Common myeloid progenitor, CD34-positive (primary cell): ENCODE measurements at regions not wholly inside any gene's neighbourhood (a gene's known extent, or its start where the extent isn't known, plus 50 kb on each side); places are given as distances from the start of the nearest gene placed in this dataset.

Source experiments
- CTCF ChIA-PET: fragments of 350-600 bp; sonication (Branson Sonifier 250); formaldehyde crosslinking; loops from one replicate; lab custom pipeline; 2021; ENCODE audit warnings: antibody characterized with exemption; lab: Charles Lee
- POLR2A ChIA-PET: fragments of 350-600 bp; sonication (Branson Sonifier 250); formaldehyde crosslinking; loops from one replicate; lab custom pipeline; 2021; ENCODE audit warnings: antibody characterized with exemption; lab: Charles Lee
- DNase-seq, 3 donors: peaks; one replicate each; pipeline versions ENCODE4 v3.0.0 to v3.0.0-alpha.2; 2013
- H3K27ac ChIP-seq, 2 experiments: 1 replicate in 1 of 2; 2 replicates in 1 of 2; pipeline ENCODE4 v1.7.0; 2013; ENCODE audit warnings: inconsistent platforms in 2 of 2, low read length in 2 of 2, mild to moderate bottlenecking in 2 of 2, low read depth in 1 of 2, moderate library complexity in 1 of 2; ENCODE audit not compliant: severe bottlenecking in 2 of 2, insufficient read depth in 1 of 2, poor library complexity in 1 of 2
- H3K27me3 ChIP-seq, 5 experiments: replicated peaks in 2 of 5; 1 replicate in 3 of 5; 2 replicates in 2 of 5; pipeline versions ENCODE4 v1.6.1 to v1.7.0; 2013; ENCODE audit warnings: low read length in 4 of 5, mild to moderate bottlenecking in 2 of 5, moderate library complexity in 2 of 5, inconsistent platforms in 1 of 5; ENCODE audit not compliant: insufficient read depth in 5 of 5, control insufficient read depth in 4 of 5
- H3K36me3 ChIP-seq, 4 experiments: 1 replicate in 2 of 4; 2 replicates in 2 of 4; pipeline versions ENCODE4 v1.6.1 to v1.7.0; 2013; ENCODE audit warnings: low read length in 3 of 4, control low read depth in 1 of 4, mild to moderate bottlenecking in 1 of 4; ENCODE audit not compliant: control insufficient read depth in 4 of 4, insufficient read depth in 4 of 4
- H3K4me1 ChIP-seq, 4 experiments: 1 replicate in 3 of 4; 2 replicates in 1 of 4; pipeline versions ENCODE4 v1.6.1 to v1.7.1; 2013; ENCODE audit warnings: low read length in 3 of 4, mild to moderate bottlenecking in 3 of 4, control low read depth in 1 of 4, inconsistent platforms in 1 of 4, moderate library complexity in 1 of 4; ENCODE audit not compliant: control insufficient read depth in 4 of 4, insufficient read depth in 4 of 4; ENCODE audit errors: control extremely low read depth in 1 of 4
- H3K4me3 ChIP-seq, 7 experiments: 1 replicate in 4 of 7; 2 replicates in 3 of 7; pipeline versions ENCODE4 v1.5.1 to v1.7.0; 2013; ENCODE audit warnings: mild to moderate bottlenecking in 7 of 7, low read length in 6 of 7, moderate library complexity in 6 of 7, inconsistent platforms in 2 of 7, low read depth in 2 of 7, control low read depth in 1 of 7; ENCODE audit not compliant: insufficient read depth in 4 of 7, control insufficient read depth in 1 of 7; ENCODE audit errors: extremely low read depth in 1 of 7
- H3K9me3 ChIP-seq, 5 experiments: 1 replicate in 4 of 5; 2 replicates in 1 of 5; pipeline versions ENCODE4 v1.6.1 to v1.7.1; 2013; ENCODE audit warnings: low read length in 4 of 5, mild to moderate bottlenecking in 2 of 5, inconsistent platforms in 1 of 5, low read depth in 1 of 5, moderate library complexity in 1 of 5; ENCODE audit not compliant: control insufficient read depth in 4 of 5, insufficient read depth in 2 of 5; ENCODE audit errors: control extremely low read depth in 1 of 5
- WGBS: methylation state at CpG from one replicate; pipeline ENCODE4 v1.1.5; 2013; ENCODE audit not compliant: insufficient coverage; 5-methylcytosine and 5-hydroxymethylcytosine counted together

DNA sequence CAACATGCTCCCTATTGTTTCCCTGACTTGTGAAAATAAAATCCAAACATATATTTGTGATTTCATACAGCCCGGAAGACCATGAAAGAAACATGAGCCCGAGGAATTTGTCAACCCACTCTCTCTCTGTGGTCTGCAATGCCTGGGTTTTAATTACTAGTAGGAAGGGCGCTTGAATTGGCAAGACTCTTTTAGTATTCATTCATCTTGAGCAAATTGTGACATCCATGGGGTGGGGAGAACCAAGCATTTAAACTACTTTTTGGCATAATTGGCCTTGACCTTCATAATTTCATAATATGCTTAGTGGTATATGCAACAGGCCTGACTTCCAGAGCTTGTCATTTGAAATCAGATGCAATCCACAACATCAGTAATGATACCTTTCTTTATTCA lies 142.4 kb upstream of the BMPER start:
- WGBS, result no CpG with 5 or more reads among the region's 3 CpGs
- CTCF ChIA-PET, result interaction anchor here (1.4 kb wide), 1 partner anchor 45 kb away, joined by 3 read pairs; no protein-coding TSS in a partner anchor
- no peaks in the 10 kb centered on the region for H3K4me1 ChIP-seq
- POLR2A ChIA-PET, result interaction anchor here (0.5 kb wide), 1 partner anchor 1105 kb away, joined by 11 read pairs; no protein-coding TSS in a partner anchor
- DNase-seq, result no peak
- no peak overlapping the region for H3K27ac ChIP-seq
- peaks cover 0 to 4% (median 0%) of the 10 kb centered on the region in 5 experiments for H3K27me3 ChIP-seq
- H3K36me3 ChIP-seq, result no peaks in the 10 kb centered on the region
- no peak overlapping the region for H3K4me3 ChIP-seq
- no peaks in the 10 kb centered on the region for H3K9me3 ChIP-seq

DNA sequence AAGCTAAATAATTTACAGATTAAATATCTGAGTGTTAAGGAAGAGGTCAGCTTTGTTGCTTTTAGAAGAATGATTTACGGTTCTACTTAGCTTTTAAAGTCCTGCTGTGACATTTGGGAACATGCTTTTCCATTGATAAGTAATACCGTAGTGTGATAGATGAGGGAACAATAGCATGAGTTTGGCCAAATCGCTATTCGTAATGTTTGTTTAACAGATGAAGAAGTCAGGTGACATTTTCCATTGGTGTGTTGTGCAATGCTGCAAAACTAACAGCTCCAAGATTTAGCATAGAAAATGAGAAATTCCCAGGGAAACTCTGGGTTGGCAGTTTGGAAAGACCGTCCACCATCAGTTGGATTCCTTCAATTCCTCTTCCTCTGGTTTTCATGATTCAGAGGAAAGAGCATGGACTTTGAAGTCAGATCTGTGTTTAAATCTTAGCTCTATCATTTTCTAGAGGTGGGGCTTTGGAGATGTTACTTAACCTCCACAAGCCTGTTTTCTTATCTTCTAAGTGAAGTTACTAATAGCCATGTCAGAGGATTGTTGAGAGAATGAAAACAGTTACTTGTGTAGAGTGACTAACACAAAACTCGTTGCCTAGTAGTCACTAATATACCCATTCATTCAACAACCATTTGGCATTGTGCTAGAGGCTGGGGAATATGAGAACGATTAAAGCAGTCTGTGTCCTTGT lies 140.4 kb upstream of the BMPER start:
- 93% methylated on average over 4 of the region's 7 CpGs for WGBS
- no peak overlapping the region for H3K4me3 ChIP-seq
- H3K36me3 ChIP-seq, result no peaks in the 10 kb centered on the region
- no peak overlapping the region for H3K27ac ChIP-seq
- CTCF ChIA-PET, result interaction anchor here (0.9 to 1.0 kb wide), 3 partner anchors 25 to 72 kb away, joined by 3 read pairs; no protein-coding TSS in a partner anchor
- no peak for DNase-seq
- H3K9me3 ChIP-seq, result no peaks in the 10 kb centered on the region
- peaks cover 0 to 4% (median 0%) of the 10 kb centered on the region in 5 experiments for H3K27me3 ChIP-seq
- POLR2A ChIA-PET, result interaction anchor here (0.7 kb wide), 1 partner anchor 100 kb away, joined by 5 read pairs; no protein-coding TSS in a partner anchor
- H3K4me1 ChIP-seq, result no peaks in the 10 kb centered on the region

DNA sequence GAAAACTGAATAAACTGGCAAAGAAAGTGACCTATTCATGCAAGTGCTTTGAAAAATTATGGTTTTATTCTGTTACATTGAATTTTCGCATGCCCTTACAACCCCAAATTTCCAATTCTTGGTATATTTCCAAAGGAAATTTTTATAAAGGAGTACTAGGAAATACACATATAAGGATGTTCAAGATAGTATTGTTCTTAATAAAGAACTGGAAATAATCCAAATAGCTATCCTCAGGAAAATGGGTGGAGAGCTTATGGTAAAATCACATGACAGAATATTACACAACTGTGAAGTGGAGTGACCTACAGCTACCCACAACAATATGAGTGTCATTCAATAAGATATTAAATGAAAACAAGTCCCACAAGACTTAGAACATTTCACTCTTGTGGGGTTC lies 138.9 kb upstream of the BMPER start:
- no peaks in the 10 kb centered on the region for H3K9me3 ChIP-seq
- no peaks in the 10 kb centered on the region for H3K36me3 ChIP-seq
- no CpG with 5 or more reads among the region's 1 CpG for WGBS
- H3K27ac ChIP-seq, result no peak overlapping the region
- no peaks in the 10 kb centered on the region for H3K4me1 ChIP-seq
- peaks cover 0 to 4% (median 0%) of the 10 kb centered on the region in 5 experiments for H3K27me3 ChIP-seq
- no peak for DNase-seq
- no peak overlapping the region for H3K4me3 ChIP-seq
- POLR2A ChIA-PET, result no interaction called here
- CTCF ChIA-PET, result no interaction called here

DNA sequence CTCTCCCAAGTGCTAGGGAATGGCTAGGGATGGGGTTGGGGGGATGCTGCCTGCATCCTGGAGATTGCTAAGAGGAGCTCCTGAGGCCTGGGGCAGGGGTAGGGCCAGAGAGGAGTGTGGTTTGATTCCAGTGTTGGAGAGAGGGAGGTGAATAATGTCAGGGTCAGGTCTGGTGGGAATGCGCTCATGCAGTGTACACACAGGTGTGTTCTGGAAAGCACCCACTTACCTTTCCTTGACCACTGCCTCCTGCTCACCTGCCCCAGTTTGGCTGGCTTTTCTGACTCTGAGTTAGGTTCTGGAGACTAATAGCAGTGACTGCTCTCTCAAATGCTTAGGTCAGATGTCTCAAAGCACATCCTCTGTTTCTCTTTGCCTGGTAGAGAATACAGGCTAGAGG lies 135.4 kb upstream of the BMPER start:
- Histone ChIP-seq H3K9me3 (no peaks in the 10 kb centered on the region), H3K27ac (no peak overlapping the region), H3K4me1 (no peaks in the 10 kb centered on the region), H3K27me3 (peaks cover 0 to 4% (median 0%) of the 10 kb centered on the region in 5 experiments), H3K4me3 (no peak overlapping the region), H3K36me3 (no peaks in the 10 kb centered on the region)
- WGBS, result 100% methylated on average over 1 of the region's 1 CpG
- no peak for DNase-seq
- POLR2A ChIA-PET, result no interaction called here
- CTCF ChIA-PET, result interaction anchor here (1.5 kb wide), 1 partner anchor 125 kb away, joined by 3 read pairs; no protein-coding TSS in a partner anchor

DNA sequence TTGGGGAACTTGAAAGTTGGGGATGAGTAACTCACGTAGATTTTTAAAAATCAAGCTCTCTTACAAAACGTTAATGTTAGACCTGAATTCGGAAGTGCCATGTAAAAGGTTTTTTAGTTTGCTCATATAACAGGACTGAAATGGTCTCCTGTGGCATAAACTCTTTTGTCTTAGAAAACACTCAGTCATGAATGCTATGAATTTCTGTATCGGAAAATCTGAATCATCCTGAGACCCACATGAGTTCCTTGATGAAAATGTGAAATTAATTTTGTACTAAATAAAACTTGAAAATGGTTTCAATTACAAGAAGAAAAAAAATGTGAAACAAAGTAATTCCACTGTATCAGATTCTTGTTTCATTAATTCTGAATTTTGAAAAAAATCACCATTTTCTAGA lies 134.8 kb upstream of the BMPER start:
- ChIA-PET POLR2A (no interaction called here), CTCF (interaction anchor here (1.5 kb wide), 1 partner anchor 124 kb away, joined by 3 read pairs; no protein-coding TSS in a partner anchor)
- Histone ChIP-seq H3K4me1 (no peaks in the 10 kb centered on the region), H3K9me3 (no peaks in the 10 kb centered on the region), H3K4me3 (no peak overlapping the region), H3K27ac (no peak overlapping the region), H3K36me3 (no peaks in the 10 kb centered on the region), H3K27me3 (peaks cover 0 to 2% (median 0%) of the 10 kb centered on the region in 5 experiments)
- WGBS, result 93% methylated on average over 4 of the region's 4 CpGs
- no peak for DNase-seq

DNA sequence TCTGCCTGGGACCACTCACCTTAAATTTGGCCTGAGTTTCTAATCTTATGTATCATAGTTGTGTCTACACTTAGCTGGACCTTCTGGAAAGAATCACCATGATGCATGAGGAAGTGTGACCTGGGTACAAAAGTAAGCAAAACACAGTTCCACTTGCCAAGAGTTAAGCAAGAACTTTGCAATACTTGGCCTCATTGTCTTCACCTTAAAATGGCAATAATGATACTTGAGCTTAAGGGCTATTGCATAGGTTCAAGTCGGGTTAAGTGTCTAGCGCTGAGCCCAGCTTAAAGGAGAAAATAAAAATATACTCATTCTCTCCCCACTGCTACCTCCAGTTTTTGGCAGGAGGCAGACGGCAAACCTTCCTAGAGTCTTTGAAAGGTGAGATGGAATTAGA lies 133.9 kb upstream of the BMPER start:
- ChIA-PET CTCF (interaction anchor here (0.8 kb wide), 1 partner anchor 12 kb away, joined by 3 read pairs; no protein-coding TSS in a partner anchor), POLR2A (no interaction called here)
- no CpG with 5 or more reads among the region's 3 CpGs for WGBS
- H3K36me3 ChIP-seq, result no peaks in the 10 kb centered on the region
- no peaks in the 10 kb centered on the region for H3K4me1 ChIP-seq
- H3K27me3 ChIP-seq, result no peaks in the 10 kb centered on the region
- no peaks in the 10 kb centered on the region for H3K9me3 ChIP-seq
- H3K4me3 ChIP-seq, result no peak overlapping the region
- H3K27ac ChIP-seq, result no peak overlapping the region
- DNase-seq, result no peak

DNA sequence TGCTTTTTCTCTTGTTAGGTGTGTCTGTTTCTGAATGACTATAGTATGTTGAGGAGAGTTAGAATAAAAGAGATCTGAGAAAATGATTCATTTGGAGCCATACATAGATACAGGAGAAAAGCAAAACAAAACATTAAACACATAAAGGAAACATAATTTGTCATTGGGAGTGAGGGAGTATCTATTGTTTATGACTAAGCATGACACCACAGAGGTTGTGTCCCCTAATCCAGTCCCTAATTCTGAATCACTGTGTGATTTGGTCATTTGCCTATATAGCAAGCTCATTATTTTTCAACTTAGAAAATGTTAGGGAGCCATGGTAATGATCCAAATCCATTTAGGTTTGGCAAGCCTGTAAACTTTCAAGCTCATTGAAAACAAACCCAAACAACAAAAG lies 132.3 kb upstream of the BMPER start:
- Histone ChIP-seq H3K27ac (no peak overlapping the region), H3K9me3 (no peaks in the 10 kb centered on the region), H3K27me3 (no peaks in the 10 kb centered on the region), H3K4me3 (no peak overlapping the region), H3K36me3 (no peaks in the 10 kb centered on the region), H3K4me1 (no peaks in the 10 kb centered on the region)
- POLR2A ChIA-PET, result no interaction called here
- DNase-seq, result no peak
- CTCF ChIA-PET, result interaction anchor here (0.8 to 1.9 kb wide), 2 partner anchors 12 to 14 kb away, joined by 4 to 6 read pairs; no protein-coding TSS in a partner anchor
